ENCODE measurements at regions not wholly inside any gene's neighbourhood (a gene's known extent, or its start where the extent isn't known, plus 50 kb on each side); places are given as distances from the start of the nearest gene placed in this dataset.

- H3K4me2 ChIP-seq (ENCODE audit: low read depth, low read length), result no peak overlapping the region
- ChIA-PET CTCF (ENCODE audit: low intra/inter-chr PET ratio, low total read pairs) (no interaction called here), POLR2A (no interaction called here)
- in situ Hi-C loops (cut with HindIII; ENCODE audit: extremely low pct_ligation_motif_present, low pct_unique_long_range_greater_than_20kb) (no loop called here), intact Hi-C loops (cut with micrococcal nuclease; ENCODE audit: unreplicated experiment) (no loop called here)
- no TSS peak for BruUV-seq (replicated peaks)
- no peaks in the 10 kb centered on the region for H4K20me1 ChIP-seq (ENCODE audit: insufficient read depth, low read length)
- H2AFZ ChIP-seq (ENCODE audit: low read length), result no peak overlapping the region
- WGBS (ENCODE audit: low lambda C conversion rate), result 96% methylated on average over 1 of the region's 1 CpG
- no peaks in the 10 kb centered on the region for H3K36me3 ChIP-seq (replicated peaks in 1 of 2; ENCODE audit: control insufficient read depth in 1 of 2, insufficient read depth in 2 of 2, low read length in 2 of 2)
- ATAC-seq (no peak), DNase-seq (ENCODE audit: low spot score) (no peak), FAIRE-seq (no peak)
- H3K4me3 ChIP-seq (replicated peaks in 1 of 3; ENCODE audit: insufficient read depth in 1 of 3, low read depth in 2 of 3, low read length in 3 of 3), result no peak overlapping the region
- TF ChIP-seq ZNF737 (CRISPR knock-in tag; IDR thresholded peaks at IDR 0.05; ENCODE audit: borderline replicate concordance) (no peak), SIX4 (CRISPR knock-in tag; IDR thresholded peaks at IDR 0.05) (no peak), EEA1 (CRISPR knock-in tag; IDR thresholded peaks at IDR 0.05; ENCODE audit: borderline replicate concordance) (no peak), ZNF30 (CRISPR knock-in tag; IDR thresholded peaks at IDR 0.05) (no peak), ZNF775 (CRISPR knock-in tag; IDR thresholded peaks at IDR 0.05; ENCODE audit: borderline replicate concordance) (no peak), ZNF660 (CRISPR knock-in tag; IDR thresholded peaks at IDR 0.05; ENCODE audit: borderline replicate concordance, low read depth) (no peak), SMARCE1 (IDR thresholded peaks at IDR 0.05; ENCODE audit: borderline replicate concordance) (no peak), NAIF1 (CRISPR knock-in tag; IDR thresholded peaks at IDR 0.05; ENCODE audit: borderline replicate concordance) (no peak), MEF2D (CRISPR knock-in tag; IDR thresholded peaks at IDR 0.05) (no peak), SP1 (IDR thresholded peaks at IDR 0.05) (no peak), SP1 (CRISPR knock-in tag; IDR thresholded peaks at IDR 0.05) (no peak), MXI1 (IDR thresholded peaks at IDR 0.05; ENCODE audit: borderline replicate concordance, low read depth, low read length) (no peak), NONO (IDR thresholded peaks at IDR 0.05) (no peak), NONO (CRISPR knock-in tag; conservative IDR thresholded peaks at IDR 0.05) (no peak), ELF3 (CRISPR knock-in tag; IDR thresholded peaks at IDR 0.05) (no peak), ZNF446 (CRISPR knock-in tag; IDR thresholded peaks at IDR 0.05) (no peak), ZNF724P (CRISPR knock-in tag; IDR thresholded peaks at IDR 0.05; ENCODE audit: borderline replicate concordance) (no peak), ZNF260 (CRISPR knock-in tag; IDR thresholded peaks at IDR 0.05; ENCODE audit: borderline replicate concordance, low read depth) (no peak)
- TF ChIP-seq, protein P1, sequence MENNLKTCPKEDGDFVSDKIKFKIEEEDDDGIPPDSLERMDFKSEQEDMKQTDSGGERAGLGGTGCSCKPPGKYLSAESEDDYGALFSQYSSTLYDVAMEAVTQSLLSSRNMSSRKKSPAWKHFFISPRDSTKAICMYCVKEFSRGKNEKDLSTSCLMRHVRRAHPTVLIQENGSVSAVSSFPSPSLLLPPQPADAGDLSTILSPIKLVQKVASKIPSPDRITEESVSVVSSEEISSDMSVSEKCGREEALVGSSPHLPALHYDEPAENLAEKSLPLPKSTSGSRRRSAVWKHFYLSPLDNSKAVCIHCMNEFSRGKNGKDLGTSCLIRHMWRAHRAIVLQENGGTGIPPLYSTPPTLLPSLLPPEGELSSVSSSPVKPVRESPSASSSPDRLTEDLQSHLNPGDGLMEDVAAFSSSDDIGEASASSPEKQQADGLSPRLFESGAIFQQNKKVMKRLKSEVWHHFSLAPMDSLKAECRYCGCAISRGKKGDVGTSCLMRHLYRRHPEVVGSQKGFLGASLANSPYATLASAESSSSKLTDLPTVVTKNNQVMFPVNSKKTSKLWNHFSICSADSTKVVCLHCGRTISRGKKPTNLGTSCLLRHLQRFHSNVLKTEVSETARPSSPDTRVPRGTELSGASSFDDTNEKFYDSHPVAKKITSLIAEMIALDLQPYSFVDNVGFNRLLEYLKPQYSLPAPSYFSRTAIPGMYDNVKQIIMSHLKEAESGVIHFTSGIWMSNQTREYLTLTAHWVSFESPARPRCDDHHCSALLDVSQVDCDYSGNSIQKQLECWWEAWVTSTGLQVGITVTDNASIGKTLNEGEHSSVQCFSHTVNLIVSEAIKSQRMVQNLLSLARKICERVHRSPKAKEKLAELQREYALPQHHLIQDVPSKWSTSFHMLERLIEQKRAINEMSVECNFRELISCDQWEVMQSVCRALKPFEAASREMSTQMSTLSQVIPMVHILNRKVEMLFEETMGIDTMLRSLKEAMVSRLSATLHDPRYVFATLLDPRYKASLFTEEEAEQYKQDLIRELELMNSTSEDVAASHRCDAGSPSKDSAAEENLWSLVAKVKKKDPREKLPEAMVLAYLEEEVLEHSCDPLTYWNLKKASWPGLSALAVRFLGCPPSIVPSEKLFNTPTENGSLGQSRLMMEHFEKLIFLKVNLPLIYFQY (CRISPR knock-in tag; IDR thresholded peaks at IDR 0.05; ENCODE audit: borderline replicate concordance), result no peak
- no peaks in the 10 kb centered on the region; the same call in 1 of the 2 replicates for H3K9me3 ChIP-seq (ENCODE audit: low read length)
- H3K27ac ChIP-seq (ENCODE audit: extremely low read length, insufficient read depth, low read length), result no peak overlapping the region
- H3K27me3 ChIP-seq (ENCODE audit: control insufficient read depth in 1 of 2, insufficient read depth in 2 of 2, low read length in 2 of 2), result no peaks in the 10 kb centered on the region
- H3K9ac ChIP-seq (ENCODE audit: insufficient read depth, low read depth, low read length), result no peak overlapping the region
- H3K4me1 ChIP-seq (ENCODE audit: insufficient read depth, low read length), result peaks cover 24% of the 10 kb centered on the region
- no peaks in the 10 kb centered on the region for H3K79me2 ChIP-seq (ENCODE audit: insufficient read depth, low read length)
Observed at GRCh38 chr2:20549691-20550348, 101.1 kb downstream of the HS1BP3 start.

All from HepG2 (cell line).